Activated CD4-positive, alpha-beta T cell treated with anti-CD3 and anti-CD28 coated beads, Interleukin-2, amount 10 ng/mL, durations not matched to agents 7 days and 5 days (primary cell): ENCODE measurements at regions not wholly inside any gene's neighbourhood (a gene's known extent, or its start where the extent isn't known, plus 50 kb on each side); places are given as distances from the start of the nearest gene placed in this dataset.
"Not testable (repeated sequence)": the region's sequence is repeated elsewhere in the genome, so short reads cannot be mapped to it uniquely, and the experiment has no call there.

ENCODE experiments used
- CTCF ChIA-PET: fragments of 350-600 bp; sonication (Branson Sonifier 250); formaldehyde crosslinking; loops from one replicate; lab custom pipeline; 2021; ENCODE audit warnings: antibody characterized with exemption; lab: Charles Lee
- POLR2A ChIA-PET: fragments of 350-600 bp; sonication (Branson Sonifier 250); formaldehyde crosslinking; loops from one replicate; lab custom pipeline; 2021; ENCODE audit warnings: antibody characterized with exemption; lab: Charles Lee
- DNase-seq: peaks from one replicate; pipeline ENCODE4 v3.0.0-alpha.2; 2020
- H3K27ac Mint-ChIP-seq: one replicate; pipeline ENCODE4 v1.8.0; 2021; ENCODE audit warnings: mild to moderate bottlenecking, moderate library complexity, mixed read lengths
- H3K27me3 Mint-ChIP-seq: one replicate; pipeline ENCODE4 v1.8.0; 2021; ENCODE audit warnings: mixed read lengths
- H3K36me3 Mint-ChIP-seq: one replicate; pipeline ENCODE4 v1.8.0; 2021; ENCODE audit warnings: low read depth, mixed read lengths
- H3K4me1 Mint-ChIP-seq: one replicate; pipeline ENCODE4 v1.8.0; 2021; ENCODE audit warnings: mixed read lengths
- H3K4me3 Mint-ChIP-seq: one replicate; pipeline ENCODE4 v1.8.0; 2021; ENCODE audit warnings: mild to moderate bottlenecking, moderate library complexity, mixed read lengths
- H3K9me3 Mint-ChIP-seq: one replicate; pipeline ENCODE4 v1.8.0; 2021; ENCODE audit warnings: mixed read lengths

DNA sequence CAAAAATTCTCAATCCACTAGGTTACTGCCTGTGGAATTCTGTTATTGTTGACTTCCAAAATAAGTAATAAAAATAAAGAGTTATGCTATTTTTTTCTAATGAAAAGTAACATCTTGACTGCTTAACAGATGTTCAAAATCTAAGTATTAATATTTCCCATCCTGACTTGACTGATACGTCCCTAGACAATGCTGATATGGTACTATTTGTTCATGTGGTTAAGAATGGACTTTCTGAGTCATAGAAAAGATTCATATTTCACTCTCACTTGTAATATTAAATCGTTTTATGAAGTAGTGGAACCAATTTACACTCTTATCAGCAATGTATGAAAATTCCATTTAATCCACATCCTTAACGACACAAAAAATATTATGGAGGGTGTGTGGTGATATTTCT lies 104.8 kb upstream of the PLSCR5 start:
- H3K4me1 Mint-ChIP-seq: no peaks in the 10 kb centered on the region
- H3K27me3 Mint-ChIP-seq: no peaks in the 10 kb centered on the region
- ChIA-PET POLR2A (no interaction called here), CTCF (no interaction called here)
- H3K36me3 Mint-ChIP-seq: no peaks in the 10 kb centered on the region
- no peak for DNase-seq
- H3K27ac Mint-ChIP-seq: no peak overlapping the region
- no peak overlapping the region for H3K4me3 Mint-ChIP-seq
- H3K9me3 Mint-ChIP-seq: peaks cover 2% of the 10 kb centered on the region

DNA sequence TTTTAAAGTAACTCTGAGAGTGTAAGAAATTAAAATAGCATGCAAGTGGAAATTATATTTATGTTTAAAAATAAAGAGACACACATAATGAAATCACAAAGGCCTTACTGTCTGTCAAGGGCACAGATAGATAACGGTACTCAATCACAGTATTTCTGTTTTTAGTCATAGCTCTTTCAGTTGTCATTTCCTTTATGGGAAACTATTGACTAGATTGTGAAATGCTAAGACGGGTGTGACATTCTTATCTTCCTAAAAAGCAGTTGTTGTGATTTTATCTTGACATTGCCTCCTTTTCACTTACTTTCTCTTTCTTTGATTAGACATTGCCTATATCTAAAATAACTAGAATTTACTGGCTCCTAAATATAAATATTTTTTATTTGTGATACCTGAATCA lies 100.1 kb upstream of the PLSCR5 start:
- no peaks in the 10 kb centered on the region for H3K27me3 Mint-ChIP-seq
- CTCF ChIA-PET: no interaction called here
- peaks cover 2% of the 10 kb centered on the region for H3K9me3 Mint-ChIP-seq
- no peaks in the 10 kb centered on the region for H3K36me3 Mint-ChIP-seq
- H3K27ac Mint-ChIP-seq: no peak overlapping the region
- no peak overlapping the region for H3K4me3 Mint-ChIP-seq
- POLR2A ChIA-PET: no interaction called here
- no peak for DNase-seq
- H3K4me1 Mint-ChIP-seq: no peaks in the 10 kb centered on the region

DNA sequence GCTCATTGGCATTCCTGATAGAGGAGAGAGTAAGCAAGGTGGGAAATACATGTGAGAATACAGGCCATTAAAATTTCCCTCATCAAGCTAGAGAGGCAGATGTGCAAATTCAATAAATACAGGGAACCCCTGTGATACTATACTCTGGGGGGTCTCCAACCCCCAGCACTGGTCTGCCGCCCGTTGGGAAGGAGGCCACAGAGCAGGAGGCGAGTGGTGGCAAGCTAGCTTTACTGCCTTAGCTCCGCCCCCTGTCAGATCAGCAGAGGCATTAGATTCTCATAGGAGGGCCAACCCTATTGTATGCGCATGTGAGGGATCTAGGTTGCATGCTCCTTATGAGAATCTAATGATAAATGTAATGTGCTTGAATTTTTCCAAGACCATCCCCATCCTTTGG lies 97.1 kb upstream of the PLSCR5 start:
- Mint-ChIP-seq H3K4me1 (no peaks in the 10 kb centered on the region), H3K36me3 (no peaks in the 10 kb centered on the region), H3K9me3 (peaks cover 2% of the 10 kb centered on the region), H3K27ac (no peak overlapping the region), H3K27me3 (no peaks in the 10 kb centered on the region), H3K4me3 (no peak overlapping the region)
- no peak for DNase-seq
- CTCF ChIA-PET: no interaction called here
- POLR2A ChIA-PET: no interaction called here

DNA sequence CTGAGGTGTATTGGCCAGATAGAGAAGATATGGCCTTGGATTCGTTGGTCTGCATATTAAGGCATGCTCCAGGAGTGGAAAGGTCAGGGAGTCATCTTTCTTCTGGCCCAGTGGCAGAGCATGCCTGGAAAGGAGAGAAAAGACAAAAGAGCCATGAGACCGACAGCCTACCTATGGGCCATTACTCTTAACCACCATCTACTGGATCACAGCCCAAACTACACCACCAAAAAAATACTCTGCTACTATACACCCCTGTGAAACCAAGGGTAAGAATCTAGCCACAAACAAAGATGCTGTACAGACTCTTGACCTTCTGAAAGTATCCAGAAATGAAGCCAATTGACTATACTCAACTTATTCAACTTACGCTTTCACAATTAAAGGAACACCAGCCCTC lies 96.1 kb upstream of the PLSCR5 start:
- ChIA-PET POLR2A (no interaction called here), CTCF (no interaction called here)
- H3K4me3 Mint-ChIP-seq: no peak overlapping the region
- H3K27me3 Mint-ChIP-seq: no peaks in the 10 kb centered on the region
- H3K27ac Mint-ChIP-seq: no peak overlapping the region
- H3K9me3 Mint-ChIP-seq: peaks cover 2% of the 10 kb centered on the region
- H3K36me3 Mint-ChIP-seq: no peaks in the 10 kb centered on the region
- H3K4me1 Mint-ChIP-seq: no peaks in the 10 kb centered on the region
- no peak for DNase-seq

DNA sequence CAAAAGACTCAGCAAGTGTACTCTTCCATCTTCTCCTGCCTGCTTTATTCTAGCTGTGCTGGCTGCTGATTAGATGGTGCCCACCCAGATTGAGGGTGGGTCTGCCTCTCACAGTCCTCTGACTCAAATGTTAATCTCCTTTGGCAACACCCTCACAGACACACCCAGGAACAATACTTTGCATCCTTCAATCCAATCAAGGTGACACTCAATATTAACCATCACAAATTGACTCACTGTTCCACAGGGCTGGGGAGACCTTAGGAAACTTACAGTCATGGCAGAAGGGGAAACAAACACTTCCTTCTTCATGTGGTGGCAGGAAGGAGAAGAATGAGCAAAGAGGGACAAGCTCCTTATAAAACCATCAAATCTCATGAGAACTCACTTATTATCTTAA lies 94.9 kb upstream of the PLSCR5 start:
- POLR2A ChIA-PET, H3K4me3 Mint-ChIP-seq, DNase-seq, H3K27ac Mint-ChIP-seq, H3K4me1 Mint-ChIP-seq, H3K9me3 Mint-ChIP-seq, H3K27me3 Mint-ChIP-seq, CTCF ChIA-PET, H3K36me3 Mint-ChIP-seq: not testable (repeated sequence)

DNA sequence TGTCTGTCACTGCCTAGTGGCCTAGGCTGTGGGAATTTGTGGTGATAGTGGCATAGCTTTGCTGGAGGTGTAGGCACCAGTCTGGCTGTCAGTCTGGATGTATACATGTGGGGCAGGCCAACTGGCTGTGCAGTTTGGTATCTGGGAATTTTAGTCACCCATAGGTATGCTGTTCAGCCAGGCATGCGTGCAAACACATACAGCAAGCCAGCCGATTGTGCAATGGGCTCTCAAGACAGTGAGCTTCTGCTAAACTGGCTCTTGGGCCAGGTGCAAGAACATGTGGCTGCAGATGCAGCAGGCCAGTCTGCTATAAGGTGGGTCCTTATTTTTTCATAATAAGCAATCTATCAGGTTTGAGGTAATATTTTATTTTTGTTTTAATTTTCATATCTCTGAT lies 87.1 kb upstream of the PLSCR5 start:
- POLR2A ChIA-PET: no interaction called here
- Mint-ChIP-seq H3K4me3 (no peak overlapping the region), H3K27ac (no peak overlapping the region), H3K36me3 (no peaks in the 10 kb centered on the region), H3K9me3 (no peaks in the 10 kb centered on the region), H3K27me3 (no peaks in the 10 kb centered on the region), H3K4me1 (no peaks in the 10 kb centered on the region)
- no peak for DNase-seq
- CTCF ChIA-PET: no interaction called here

DNA sequence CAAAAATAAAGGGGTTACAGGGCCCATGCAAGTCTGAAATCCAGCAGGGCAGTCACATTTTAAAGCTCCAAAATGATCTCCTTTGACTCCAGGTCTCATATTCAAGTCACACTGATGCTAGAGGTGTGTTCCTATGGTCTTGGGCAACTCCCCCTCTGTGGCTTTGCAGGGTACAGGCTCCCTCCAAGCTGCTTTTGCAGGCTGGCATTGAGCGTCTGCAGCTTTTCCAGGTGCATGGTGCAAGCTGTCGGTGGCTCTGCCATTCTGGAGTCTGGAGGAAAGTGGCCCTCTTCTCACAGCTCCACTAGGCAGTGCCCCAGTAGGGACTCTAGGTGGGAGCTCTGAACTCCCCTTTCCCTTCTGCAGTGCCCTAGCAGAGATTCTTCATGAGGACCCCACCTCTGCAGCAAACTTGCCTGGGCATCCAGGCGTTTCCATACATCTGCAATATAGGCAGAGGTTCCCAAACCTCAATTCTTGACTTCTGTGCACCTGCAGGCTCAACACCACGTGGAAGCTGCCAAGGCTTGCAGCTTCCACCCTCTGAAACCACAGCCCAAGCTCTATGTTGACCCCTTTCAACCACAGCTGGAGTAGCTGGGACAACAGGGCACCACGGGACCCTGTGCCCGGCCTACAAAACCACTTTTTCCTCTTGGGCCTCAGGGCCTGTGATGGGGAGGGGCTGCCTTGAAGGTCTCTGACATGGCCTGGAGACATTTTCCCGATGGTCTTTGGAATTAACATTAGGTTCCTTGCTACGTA lies 80.1 kb upstream of the PLSCR5 start:
- Mint-ChIP-seq H3K27ac (no peak overlapping the region), H3K4me1 (no peaks in the 10 kb centered on the region), H3K9me3 (no peaks in the 10 kb centered on the region), H3K4me3 (no peak overlapping the region), H3K36me3 (no peaks in the 10 kb centered on the region), H3K27me3 (no peaks in the 10 kb centered on the region)
- DNase-seq: no peak
- ChIA-PET CTCF (no interaction called here), POLR2A (no interaction called here)

DNA sequence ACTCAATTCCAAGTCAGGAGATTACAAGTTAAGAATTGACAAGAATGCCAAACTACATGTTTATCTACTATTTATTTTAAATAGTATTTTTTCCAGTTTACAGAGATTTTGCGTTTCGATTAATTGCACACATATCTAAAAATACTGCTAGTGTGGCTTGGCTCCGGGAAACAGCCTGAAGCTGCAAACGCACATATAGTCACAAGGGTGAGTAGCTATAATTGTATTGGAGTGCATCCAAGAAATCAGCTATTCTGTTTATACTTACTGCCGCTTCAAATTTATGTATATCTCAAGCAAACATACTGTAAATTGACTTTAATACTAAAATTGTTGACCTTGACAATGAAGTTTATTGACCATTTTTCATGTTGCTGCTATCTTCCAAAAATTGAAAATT lies 77.0 kb upstream of the PLSCR5 start:
- POLR2A ChIA-PET: no interaction called here
- CTCF ChIA-PET: no interaction called here
- Mint-ChIP-seq H3K36me3 (no peaks in the 10 kb centered on the region), H3K27me3 (no peaks in the 10 kb centered on the region), H3K27ac (no peak overlapping the region), H3K4me3 (no peak overlapping the region), H3K4me1 (no peaks in the 10 kb centered on the region), H3K9me3 (no peaks in the 10 kb centered on the region)
- DNase-seq: no peak

DNA sequence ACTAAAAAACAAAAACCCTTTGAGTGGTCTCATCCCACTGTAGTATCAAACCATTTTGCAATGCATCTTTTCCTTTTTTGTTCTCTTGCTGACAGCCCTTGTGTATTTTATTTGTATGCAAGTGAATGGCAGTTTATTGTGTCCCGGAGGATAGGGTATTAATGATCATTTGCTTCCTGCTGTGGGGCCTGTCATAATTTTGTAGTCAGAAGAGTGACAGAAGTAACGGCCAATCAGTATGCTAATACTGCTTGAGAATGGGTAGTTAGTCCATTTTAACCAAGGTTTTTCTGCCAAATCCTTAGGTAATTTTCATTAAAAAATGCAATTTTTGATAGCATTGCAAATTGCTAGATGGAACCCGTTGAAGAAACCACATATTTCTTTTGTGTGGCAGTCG lies 75.5 kb upstream of the PLSCR5 start:
- Mint-ChIP-seq H3K9me3 (no peaks in the 10 kb centered on the region), H3K36me3 (no peaks in the 10 kb centered on the region), H3K4me1 (no peaks in the 10 kb centered on the region), H3K27me3 (no peaks in the 10 kb centered on the region), H3K4me3 (no peak overlapping the region), H3K27ac (no peak overlapping the region)
- CTCF ChIA-PET: no interaction called here
- POLR2A ChIA-PET: no interaction called here
- no peak for DNase-seq

DNA sequence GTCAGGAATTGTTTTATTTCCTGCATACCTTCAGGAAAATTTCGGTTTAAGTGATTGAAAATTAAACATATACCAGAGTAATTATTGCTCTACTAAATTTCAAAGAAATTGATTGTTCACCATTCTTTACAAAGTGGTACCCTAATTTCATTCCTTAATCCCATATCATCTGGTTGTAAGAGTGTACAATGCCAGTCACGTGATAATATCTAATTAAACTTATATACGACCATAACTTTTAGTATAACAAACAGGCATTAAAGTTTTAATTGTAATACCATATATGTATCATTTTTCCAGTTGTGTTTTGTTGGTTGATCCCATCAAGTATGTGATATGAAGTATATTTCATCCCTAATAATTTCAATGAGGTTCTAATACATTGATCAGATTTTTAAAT lies 74.8 kb upstream of the PLSCR5 start:
- H3K4me1 Mint-ChIP-seq: no peaks in the 10 kb centered on the region
- POLR2A ChIA-PET: no interaction called here
- no peak overlapping the region for H3K27ac Mint-ChIP-seq
- H3K27me3 Mint-ChIP-seq: no peaks in the 10 kb centered on the region
- CTCF ChIA-PET: no interaction called here
- no peak for DNase-seq
- H3K36me3 Mint-ChIP-seq: no peaks in the 10 kb centered on the region
- no peaks in the 10 kb centered on the region for H3K9me3 Mint-ChIP-seq
- no peak overlapping the region for H3K4me3 Mint-ChIP-seq

DNA sequence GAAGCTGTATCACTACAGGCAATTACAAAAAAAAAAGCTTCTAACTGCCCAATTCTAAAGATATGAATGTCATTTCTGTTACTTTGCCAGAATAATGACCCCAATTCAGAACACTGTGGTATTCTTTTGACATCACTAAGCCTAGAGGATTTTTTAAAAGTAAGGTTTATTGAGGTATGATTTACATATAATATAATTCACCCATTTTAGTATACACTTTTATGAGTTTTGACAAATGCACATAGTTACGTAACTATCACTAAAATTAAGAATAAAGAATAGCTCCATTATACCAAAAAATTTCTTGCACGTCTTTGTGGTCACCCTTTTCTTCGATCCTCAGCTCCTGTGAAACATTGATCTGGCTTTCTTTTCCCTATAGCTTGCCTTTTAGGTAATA lies 74.0 kb upstream of the PLSCR5 start:
- Mint-ChIP-seq H3K4me1 (no peaks in the 10 kb centered on the region), H3K27me3 (no peaks in the 10 kb centered on the region), H3K4me3 (no peak overlapping the region), H3K27ac (no peak overlapping the region), H3K36me3 (no peaks in the 10 kb centered on the region), H3K9me3 (no peaks in the 10 kb centered on the region)
- CTCF ChIA-PET: no interaction called here
- no peak for DNase-seq
- POLR2A ChIA-PET: no interaction called here

DNA sequence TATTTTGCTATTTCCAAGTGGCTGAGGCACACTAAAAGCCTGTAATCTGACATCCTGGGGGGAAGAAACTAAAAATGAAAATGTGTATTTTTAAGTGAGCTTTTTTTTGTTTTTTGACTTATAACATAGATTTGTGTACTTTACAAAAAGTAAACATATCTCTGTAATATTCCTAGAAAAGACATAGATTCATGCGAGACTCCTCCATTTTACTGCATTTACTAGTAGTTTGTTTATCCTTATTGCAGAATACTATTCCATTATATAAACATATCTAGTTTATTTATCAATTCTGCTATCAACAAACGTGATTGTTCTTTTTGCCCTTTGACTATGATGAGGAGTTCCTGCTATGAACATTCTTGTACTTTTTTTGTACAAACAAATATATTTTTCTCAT lies 67.8 kb upstream of the PLSCR5 start:
- POLR2A ChIA-PET: no interaction called here
- CTCF ChIA-PET: no interaction called here
- H3K27me3 Mint-ChIP-seq: no peaks in the 10 kb centered on the region
- no peak overlapping the region for H3K27ac Mint-ChIP-seq
- DNase-seq: no peak
- no peaks in the 10 kb centered on the region for H3K9me3 Mint-ChIP-seq
- no peak overlapping the region for H3K4me3 Mint-ChIP-seq
- no peaks in the 10 kb centered on the region for H3K36me3 Mint-ChIP-seq
- H3K4me1 Mint-ChIP-seq: no peaks in the 10 kb centered on the region

DNA sequence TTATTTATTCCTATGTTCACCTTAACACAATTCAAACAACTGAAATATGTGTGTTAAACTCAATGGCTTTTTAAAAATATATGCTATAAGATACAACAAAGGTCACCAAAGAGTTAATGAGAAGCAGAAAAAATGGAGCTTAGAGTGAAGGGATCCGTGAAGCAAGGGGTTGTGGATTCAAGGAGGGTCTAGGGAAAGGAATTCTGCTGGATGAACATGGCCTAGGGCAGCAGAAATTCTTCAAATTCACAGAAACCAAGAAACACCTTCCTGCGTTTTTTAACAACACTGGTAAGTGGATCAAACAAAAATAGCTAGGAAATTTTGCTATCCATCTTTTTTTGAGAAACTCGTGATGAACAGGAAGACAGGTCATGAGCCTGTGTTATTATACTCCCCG lies 59.3 kb upstream of the PLSCR5 start:
- Mint-ChIP-seq H3K4me1 (no peaks in the 10 kb centered on the region), H3K27me3 (no peaks in the 10 kb centered on the region), H3K9me3 (no peaks in the 10 kb centered on the region), H3K4me3 (no peak overlapping the region), H3K36me3 (no peaks in the 10 kb centered on the region), H3K27ac (no peak overlapping the region)
- POLR2A ChIA-PET: no interaction called here
- no peak for DNase-seq
- CTCF ChIA-PET: no interaction called here

DNA sequence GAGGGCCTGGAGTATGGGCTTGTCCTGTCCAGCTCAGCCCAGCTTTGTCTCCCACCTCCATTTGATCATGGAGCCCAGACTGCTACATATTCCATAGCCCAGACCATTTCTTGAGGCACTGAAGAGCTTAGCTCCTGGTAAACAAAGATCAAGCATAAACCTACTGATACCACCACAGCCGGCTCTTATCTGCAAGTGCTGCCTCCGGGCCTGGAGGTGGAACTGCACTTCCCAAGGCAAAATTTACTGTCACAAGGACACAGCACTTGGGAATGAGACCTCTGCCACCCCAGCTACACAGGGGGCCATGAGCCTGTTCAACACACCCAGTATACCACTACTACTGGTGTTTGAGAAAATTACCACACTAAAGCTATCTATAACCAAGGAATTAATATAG lies 53.7 kb upstream of the PLSCR5 start:
- no peaks in the 10 kb centered on the region for H3K36me3 Mint-ChIP-seq
- H3K4me1 Mint-ChIP-seq: no peaks in the 10 kb centered on the region
- no peak overlapping the region for H3K27ac Mint-ChIP-seq
- no peaks in the 10 kb centered on the region for H3K9me3 Mint-ChIP-seq
- CTCF ChIA-PET: no interaction called here
- DNase-seq: no peak
- POLR2A ChIA-PET: no interaction called here
- H3K27me3 Mint-ChIP-seq: no peaks in the 10 kb centered on the region
- no peak overlapping the region for H3K4me3 Mint-ChIP-seq
